Mucosa of descending colon (tissue), 3 donors: ENCODE measurements at regions not wholly inside any gene's neighbourhood (a gene's known extent, or its start where the extent isn't known, plus 50 kb on each side); places are given as distances from the start of the nearest gene placed in this dataset.

Experiments used
- ATAC-seq: fragments of 200-7000 bp; cut with Tn5 transposase; one replicate; pipeline ENCODE4 v1.9.1; 2020; ENCODE audit warnings: mild to moderate bottlenecking, moderate library complexity
- DNase-seq, 3 donors: peaks; one replicate each; pipeline ENCODE4 v3.0.0-alpha.2; 2020
- H3K36me3 ChIP-seq: fragments of 200-600 bp; one replicate; pipeline ENCODE4 v1.8.0; 2021; ENCODE audit warnings: low read depth, mild to moderate bottlenecking
- H3K4me1 ChIP-seq: fragments of 200-600 bp; one replicate; pipeline ENCODE4 v1.8.0; 2021; ENCODE audit warnings: low read depth, mild to moderate bottlenecking
- H3K4me3 ChIP-seq: fragments of 200-600 bp; one replicate; pipeline ENCODE4 v1.8.0; 2021; ENCODE audit warnings: mild to moderate bottlenecking
- H3K9me3 ChIP-seq: fragments of 200-600 bp; one replicate; pipeline ENCODE4 v1.8.0; 2021; ENCODE audit warnings: mild to moderate bottlenecking
- intact Hi-C, 2 donors: fragments of 100-400 bp; cut with DNase I in 1 of 2; cut with micrococcal nuclease in 1 of 2; formaldehyde crosslinking; loops; one replicate each; pipeline versions ENCODE4 v1.11.0 to v1.11.1; 2022; cut with DNase I, micrococcal nuclease
- TF ChIP-seq, protein P1 (sequence below): fragments of 200-600 bp; IDR thresholded peaks from one replicate; pipeline ENCODE4 v1.8.0; 2022; ENCODE audit warnings: antibody characterized with exemption, mild to moderate bottlenecking
- donor health status: DM: no; HTN: no; CAD: no; lungs with moderate emphysema.
- donor health status: DM: no; HTN: no; CAD: no.
- donor health status: DM: no; HTN: yes; CAD: no.

DNA sequence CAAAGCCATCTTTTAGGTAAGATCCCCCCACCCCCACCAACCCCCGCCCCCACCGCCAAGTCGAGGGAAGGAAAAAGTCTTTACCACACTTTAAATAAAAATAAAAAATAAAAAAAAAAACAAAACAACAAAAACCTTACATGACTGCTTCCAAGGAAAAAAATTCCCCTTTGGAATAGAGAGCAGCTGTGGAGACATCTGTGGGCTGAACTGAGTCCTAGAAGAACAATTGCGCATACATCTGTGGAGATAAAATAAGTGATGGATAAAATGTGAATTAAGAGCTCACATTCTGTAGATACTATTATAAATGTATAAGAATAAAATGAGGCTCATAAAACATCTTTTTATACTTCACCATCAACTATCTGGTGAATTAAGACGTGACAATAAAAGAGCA lies 601.7 kb upstream of the AGTR1 start:
- no peak overlapping the region for H3K4me3 ChIP-seq
- H3K9me3 ChIP-seq: no peaks in the 10 kb centered on the region
- no peaks in the 10 kb centered on the region for H3K36me3 ChIP-seq
- no peaks in the 10 kb centered on the region for H3K4me1 ChIP-seq
- ATAC-seq: no peak
- TF ChIP-seq, protein P1, sequence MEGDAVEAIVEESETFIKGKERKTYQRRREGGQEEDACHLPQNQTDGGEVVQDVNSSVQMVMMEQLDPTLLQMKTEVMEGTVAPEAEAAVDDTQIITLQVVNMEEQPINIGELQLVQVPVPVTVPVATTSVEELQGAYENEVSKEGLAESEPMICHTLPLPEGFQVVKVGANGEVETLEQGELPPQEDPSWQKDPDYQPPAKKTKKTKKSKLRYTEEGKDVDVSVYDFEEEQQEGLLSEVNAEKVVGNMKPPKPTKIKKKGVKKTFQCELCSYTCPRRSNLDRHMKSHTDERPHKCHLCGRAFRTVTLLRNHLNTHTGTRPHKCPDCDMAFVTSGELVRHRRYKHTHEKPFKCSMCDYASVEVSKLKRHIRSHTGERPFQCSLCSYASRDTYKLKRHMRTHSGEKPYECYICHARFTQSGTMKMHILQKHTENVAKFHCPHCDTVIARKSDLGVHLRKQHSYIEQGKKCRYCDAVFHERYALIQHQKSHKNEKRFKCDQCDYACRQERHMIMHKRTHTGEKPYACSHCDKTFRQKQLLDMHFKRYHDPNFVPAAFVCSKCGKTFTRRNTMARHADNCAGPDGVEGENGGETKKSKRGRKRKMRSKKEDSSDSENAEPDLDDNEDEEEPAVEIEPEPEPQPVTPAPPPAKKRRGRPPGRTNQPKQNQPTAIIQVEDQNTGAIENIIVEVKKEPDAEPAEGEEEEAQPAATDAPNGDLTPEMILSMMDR: no peak
- intact Hi-C loops: no loop called here
- DNase-seq: no peak

DNA sequence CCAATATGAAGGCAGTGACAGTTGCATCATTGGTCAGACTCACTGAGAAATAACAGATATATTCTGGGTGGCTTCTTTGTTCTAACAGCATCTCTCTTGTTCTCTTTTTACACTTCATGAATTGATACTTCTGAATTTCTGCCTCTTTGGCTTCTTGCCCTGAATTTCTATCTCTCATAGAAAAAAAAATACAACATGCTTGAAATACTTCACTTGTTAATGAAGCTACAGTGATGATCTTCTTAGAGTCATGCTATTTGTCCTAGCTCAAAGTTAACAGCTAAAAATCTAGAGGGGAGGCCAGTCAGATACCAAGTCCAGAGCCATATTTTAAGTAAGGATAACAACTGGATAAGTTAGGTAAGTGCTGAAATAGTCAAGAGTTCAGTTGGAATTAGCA lies 597.2 kb upstream of the AGTR1 start:
- ATAC-seq (no peak), DNase-seq (no peak)
- intact Hi-C loops: no loop called here
- no peaks in the 10 kb centered on the region for H3K36me3 ChIP-seq
- H3K9me3 ChIP-seq: no peaks in the 10 kb centered on the region
- TF ChIP-seq, protein P1: no peak
- no peaks in the 10 kb centered on the region for H3K4me1 ChIP-seq
- no peak overlapping the region for H3K4me3 ChIP-seq

DNA sequence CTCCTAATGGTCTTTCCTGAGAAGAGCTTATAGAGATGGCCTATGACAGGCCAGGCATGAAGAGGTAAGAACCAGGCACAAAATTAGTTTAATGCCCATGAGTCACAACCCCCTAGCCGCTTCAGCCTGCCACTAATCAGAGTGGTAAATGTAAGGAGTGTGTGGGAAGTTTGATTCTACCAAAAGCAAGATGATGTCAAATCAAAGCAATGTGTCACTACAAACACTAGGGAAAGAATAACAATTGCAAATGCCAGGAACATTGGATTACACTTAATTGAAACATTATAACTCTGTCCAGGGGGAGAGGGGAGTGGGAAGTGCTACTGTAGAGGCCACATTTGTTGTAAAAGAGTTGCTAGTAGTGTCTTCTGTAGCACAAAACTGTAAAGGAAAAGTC lies 596.6 kb upstream of the AGTR1 start:
- H3K4me1 ChIP-seq: no peaks in the 10 kb centered on the region
- no peaks in the 10 kb centered on the region for H3K9me3 ChIP-seq
- no peak overlapping the region for H3K4me3 ChIP-seq
- H3K36me3 ChIP-seq: no peaks in the 10 kb centered on the region
- ATAC-seq (no peak), DNase-seq (no peak)
- intact Hi-C loops: no loop called here
- TF ChIP-seq, protein P1: no peak

- no peak for DNase-seq
- ATAC-seq: no peak
- H3K9me3 ChIP-seq: no peaks in the 10 kb centered on the region
- no peak overlapping the region for H3K4me3 ChIP-seq
- TF ChIP-seq, protein P1: no peak
- intact Hi-C loops: no loop called here
- H3K36me3 ChIP-seq: no peaks in the 10 kb centered on the region
- H3K4me1 ChIP-seq: no peaks in the 10 kb centered on the region
Measured at GRCh38 chr3:148102156-148102555, 595.5 kb upstream of the AGTR1 start.

DNA sequence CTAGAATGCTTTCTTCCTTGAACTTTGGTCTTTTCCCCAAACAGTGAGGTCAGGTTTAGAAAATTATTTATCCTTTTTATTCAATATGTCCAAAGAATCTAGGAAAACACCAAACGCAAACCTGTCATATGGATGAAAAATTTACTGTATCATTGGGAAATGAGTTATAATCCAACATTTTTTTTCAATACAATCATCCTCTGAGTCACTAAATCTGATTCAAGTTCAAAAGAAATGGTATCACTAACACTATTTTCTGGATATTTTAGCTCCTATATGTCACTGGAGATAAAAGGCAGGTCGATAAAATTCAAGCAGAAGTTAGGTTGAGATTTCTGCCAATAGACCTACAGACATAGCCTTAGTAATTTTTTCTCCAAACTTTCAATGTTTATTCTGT lies 591.6 kb upstream of the AGTR1 start:
- DNase-seq (no peak), ATAC-seq (no peak)
- Histone ChIP-seq H3K4me1 (no peaks in the 10 kb centered on the region), H3K4me3 (no peak overlapping the region), H3K9me3 (no peaks in the 10 kb centered on the region), H3K36me3 (no peaks in the 10 kb centered on the region)
- TF ChIP-seq, protein P1: no peak
- intact Hi-C loops: no loop called here

DNA sequence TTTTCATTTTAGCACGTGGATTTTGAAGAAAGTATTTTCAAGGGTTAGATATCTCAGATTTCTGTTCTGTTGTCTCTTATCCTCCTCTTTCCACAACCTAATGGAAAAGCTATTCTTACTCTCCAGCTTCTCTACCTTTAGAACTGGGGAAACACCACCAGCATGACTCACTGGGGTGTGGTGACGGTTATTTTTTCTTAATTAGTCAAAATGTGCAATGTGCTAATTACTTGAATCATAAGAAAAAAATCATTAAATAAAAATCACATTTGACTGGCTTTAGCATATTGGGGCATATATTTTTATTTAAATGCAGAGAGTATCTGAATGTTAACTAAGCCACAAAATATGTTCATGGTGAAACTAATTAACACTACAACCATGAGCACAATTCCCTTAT lies 570.7 kb upstream of the AGTR1 start:
- intact Hi-C loops: no loop called here
- ATAC-seq (no peak), DNase-seq (no peak)
- TF ChIP-seq, protein P1: no peak
- Histone ChIP-seq H3K9me3 (no peaks in the 10 kb centered on the region), H3K4me3 (no peak overlapping the region), H3K36me3 (no peaks in the 10 kb centered on the region), H3K4me1 (no peaks in the 10 kb centered on the region)
